GM12878 (cell line): ENCODE measurements at regions not wholly inside any gene's neighbourhood (a gene's known extent, or its start where the extent isn't known, plus 50 kb on each side); places are given as distances from the start of the nearest gene placed in this dataset.

ENCODE experiments used
- ATAC-seq: fragments of 200-7000 bp; cut with Tn5 transposase; 3 replicates; pipeline ENCODE4 v1.9.1; 2020; ENCODE audit warnings: mild to moderate bottlenecking, moderate library complexity
- BruUV-seq: library from RNA; stranded (reverse); fragments of 400-500 nt; replicated peaks from 2 replicates; lab custom pipeline; 2021; lab: Mats Ljungman, UMichigan
- CTCF ChIA-PET: fragments of 300-600 bp; sonication (Branson Sonifier 250); formaldehyde crosslinking; extraction: SDS; loops from one replicate; lab custom pipeline; 2021; ENCODE audit warnings: inconsistent platforms; lab: Yijun Ruan, JAX
- POLR2A ChIA-PET: fragments of 350-600 bp; formaldehyde crosslinking; extraction: SDS; loops from one replicate; lab custom pipeline; 2021; ENCODE audit warnings: inconsistent platforms; lab: Charles Lee
- RAD21 ChIA-PET: fragments of 300-600 bp; sonication (Branson Sonifier 250); formaldehyde crosslinking; loops from one replicate; lab custom pipeline; 2023; ENCODE audit warnings: antibody characterized with exemption; ENCODE audit not compliant: unreplicated experiment; lab: Charles Lee
- SMC1A ChIA-PET: fragments of 300-600 bp; sonication (Branson Sonifier 250); formaldehyde crosslinking; loops from one replicate; lab custom pipeline; 2023; ENCODE audit not compliant: unreplicated experiment, uncharacterized antibody; lab: Charles Lee
- DNase-seq: peaks from one replicate; pipeline ENCODE4 v3.0.0-alpha.2; 2011; ENCODE audit warnings: low read depth, low spot score
- FAIRE-seq: peaks from 3 replicates; lab custom pipeline; 2011; peaks lifted over from hg19 to GRCh38; lab: Jason Lieb, UNC
- H2AFZ ChIP-seq: 2 replicates; pipeline ENCODE4 v1.6.0; 2011; ENCODE audit warnings: low read depth, low read length, control low read depth; ENCODE audit not compliant: control insufficient read depth
- H3K27ac ChIP-seq: 2 replicates; pipeline ENCODE4 v1.5.1; 2011; ENCODE audit warnings: control low read depth; ENCODE audit not compliant: control insufficient read depth, insufficient read depth
- H3K27me3 ChIP-seq, 2 experiments: replicated peaks in 1 of 2; 2 replicates each; pipeline versions ENCODE4 v1.6.0 to v1.6.1; 2011; ENCODE audit warnings: low read length in 1 of 2; ENCODE audit not compliant: control insufficient read depth in 2 of 2, insufficient read depth in 2 of 2
- H3K36me3 ChIP-seq, 2 experiments: 2 replicates each; pipeline ENCODE4 v1.5.1; 2011; ENCODE audit warnings: low read length in 1 of 2; ENCODE audit not compliant: control insufficient read depth in 2 of 2, insufficient read depth in 2 of 2
- H3K4me1 ChIP-seq: 2 replicates; pipeline ENCODE4 v1.6.1; 2011; ENCODE audit warnings: mild to moderate bottlenecking, low read length, moderate library complexity, mixed read lengths; ENCODE audit not compliant: control insufficient read depth, insufficient read depth
- H3K4me2 ChIP-seq: 2 replicates; pipeline ENCODE4 v1.6.0; 2011; ENCODE audit warnings: control low read depth; ENCODE audit not compliant: control insufficient read depth, insufficient read depth
- H3K4me3 ChIP-seq: fragments of 200-600 bp; sonication (generic); 2 replicates; pipeline ENCODE4 v1.5.1; 2016
- H3K79me2 ChIP-seq: 2 replicates; pipeline ENCODE4 v1.6.0; 2011; ENCODE audit warnings: low read length; ENCODE audit not compliant: control insufficient read depth, insufficient read depth
- H3K9ac ChIP-seq: 2 replicates; pipeline ENCODE4 v1.8.0; 2011; ENCODE audit warnings: low read length, control low read depth, mixed read lengths; ENCODE audit not compliant: control insufficient read depth, insufficient read depth
- H3K9me3 ChIP-seq: replicated peaks from 3 replicates; pipeline ENCODE4 v1.5.1; 2011; ENCODE audit warnings: mild to moderate bottlenecking, low read length; ENCODE audit not compliant: control insufficient read depth, insufficient read depth
- H4K20me1 ChIP-seq: 2 replicates; pipeline ENCODE4 v1.6.0; 2011; ENCODE audit not compliant: control insufficient read depth, insufficient read depth
- BMI1 ChIP-seq: fragments of 450-650 bp; IDR thresholded peaks from 2 replicates; pipeline ENCODE4 v1.6.1; 2016; ENCODE audit warnings: mild to moderate bottlenecking, moderate library complexity, borderline replicate concordance
- CHD2 ChIP-seq: IDR thresholded peaks from 2 replicates; pipeline ENCODE4 v1.6.1; 2011; ENCODE audit warnings: low read depth, low read length, improper control_type of control experiment, borderline replicate concordance
- IKZF2 ChIP-seq, 2 experiments: fragments of 450-650 bp; IDR thresholded peaks; 2 replicates each; pipeline ENCODE4 v1.6.1; 2017; ENCODE audit warnings: mild to moderate bottlenecking in 2 of 2, moderate library complexity in 2 of 2
- MTA3 ChIP-seq: IDR thresholded peaks from 2 replicates; pipeline ENCODE4 v1.6.1; 2012; ENCODE audit warnings: low read length, inconsistent platforms, borderline replicate concordance
- MYC ChIP-seq: IDR thresholded peaks from 2 replicates; pipeline ENCODE4 v1.6.1; 2011; ENCODE audit warnings: mild to moderate bottlenecking, low read length, moderate library complexity, inconsistent platforms; ENCODE audit not compliant: insufficient read depth, insufficient replicate concordance, insufficient read length, severe bottlenecking
- RB1 ChIP-seq: fragments of 450-650 bp; formaldehyde crosslinking; IDR thresholded peaks from 2 replicates; pipeline ENCODE4 v1.6.1; 2017; ENCODE audit warnings: mild to moderate bottlenecking, borderline replicate concordance
- SREBF2 ChIP-seq: IDR thresholded peaks from 2 replicates; pipeline ENCODE4 v1.6.1; 2012; ENCODE audit warnings: mild to moderate bottlenecking, low read length
- STAT3 ChIP-seq: IDR thresholded peaks from 2 replicates; pipeline ENCODE4 v1.6.1; 2011; ENCODE audit warnings: low read depth, low read length, improper control_type of control experiment
- TBL1XR1 ChIP-seq: IDR thresholded peaks from 2 replicates; pipeline ENCODE4 v1.6.1; 2012; ENCODE audit warnings: low read depth, low read length, improper control_type of control experiment
- ZZZ3 ChIP-seq: IDR thresholded peaks from 2 replicates; pipeline ENCODE4 v1.6.1; 2011; ENCODE audit warnings: low read depth; ENCODE audit not compliant: control insufficient read depth, insufficient read length
- WGBS: methylation state at CpG from one replicate; pipeline ENCODE4 v1.1.6; 2016; ENCODE audit warnings: low lambda C conversion rate; ENCODE audit not compliant: insufficient replicate concordance, insufficient coverage; ENCODE audit errors: missing lambda C conversion rate; 5-methylcytosine and 5-hydroxymethylcytosine counted together
- in situ Hi-C: fragments of 300-500 bp; cut with MboI; formaldehyde crosslinking; loops from 9 replicates; pipeline ENCODE4 v1.14.3; 2018; ENCODE audit warnings: mixed read lengths
- intact Hi-C: fragments of 100-400 bp; cut with micrococcal nuclease; formaldehyde crosslinking; loops from one replicate; pipeline ENCODE4 v1.14.2; 2022; ENCODE audit not compliant: unreplicated experiment
- TF ChIP-seq, protein P1 (sequence below): IDR thresholded peaks from 2 replicates; pipeline ENCODE4 v1.6.1; 2012; ENCODE audit warnings: mild to moderate bottlenecking, low read depth, low read length

DNA sequence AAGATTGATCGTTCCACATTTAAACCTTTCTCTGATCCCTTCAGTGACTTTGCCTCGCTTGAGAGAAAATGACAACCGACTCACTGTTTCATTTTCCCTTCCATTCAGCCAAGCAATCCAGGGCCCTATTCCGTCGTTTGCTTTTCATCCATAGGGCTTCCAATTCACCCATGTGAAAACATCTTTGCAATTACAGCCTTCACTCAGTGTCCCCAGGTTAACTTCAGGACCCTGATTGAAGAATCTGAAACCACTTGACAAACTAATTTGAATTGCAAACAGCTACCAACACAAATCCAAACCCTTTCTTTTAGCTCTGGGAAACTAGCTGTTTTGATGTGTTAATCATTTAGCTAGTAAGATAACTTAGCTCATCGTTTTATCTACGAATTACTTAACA is 120.2 kb upstream of the FAM9C start:
- TF ChIP-seq IKZF2 (IDR thresholded peaks at IDR 0.05): no peak
- TF ChIP-seq, protein P1, sequence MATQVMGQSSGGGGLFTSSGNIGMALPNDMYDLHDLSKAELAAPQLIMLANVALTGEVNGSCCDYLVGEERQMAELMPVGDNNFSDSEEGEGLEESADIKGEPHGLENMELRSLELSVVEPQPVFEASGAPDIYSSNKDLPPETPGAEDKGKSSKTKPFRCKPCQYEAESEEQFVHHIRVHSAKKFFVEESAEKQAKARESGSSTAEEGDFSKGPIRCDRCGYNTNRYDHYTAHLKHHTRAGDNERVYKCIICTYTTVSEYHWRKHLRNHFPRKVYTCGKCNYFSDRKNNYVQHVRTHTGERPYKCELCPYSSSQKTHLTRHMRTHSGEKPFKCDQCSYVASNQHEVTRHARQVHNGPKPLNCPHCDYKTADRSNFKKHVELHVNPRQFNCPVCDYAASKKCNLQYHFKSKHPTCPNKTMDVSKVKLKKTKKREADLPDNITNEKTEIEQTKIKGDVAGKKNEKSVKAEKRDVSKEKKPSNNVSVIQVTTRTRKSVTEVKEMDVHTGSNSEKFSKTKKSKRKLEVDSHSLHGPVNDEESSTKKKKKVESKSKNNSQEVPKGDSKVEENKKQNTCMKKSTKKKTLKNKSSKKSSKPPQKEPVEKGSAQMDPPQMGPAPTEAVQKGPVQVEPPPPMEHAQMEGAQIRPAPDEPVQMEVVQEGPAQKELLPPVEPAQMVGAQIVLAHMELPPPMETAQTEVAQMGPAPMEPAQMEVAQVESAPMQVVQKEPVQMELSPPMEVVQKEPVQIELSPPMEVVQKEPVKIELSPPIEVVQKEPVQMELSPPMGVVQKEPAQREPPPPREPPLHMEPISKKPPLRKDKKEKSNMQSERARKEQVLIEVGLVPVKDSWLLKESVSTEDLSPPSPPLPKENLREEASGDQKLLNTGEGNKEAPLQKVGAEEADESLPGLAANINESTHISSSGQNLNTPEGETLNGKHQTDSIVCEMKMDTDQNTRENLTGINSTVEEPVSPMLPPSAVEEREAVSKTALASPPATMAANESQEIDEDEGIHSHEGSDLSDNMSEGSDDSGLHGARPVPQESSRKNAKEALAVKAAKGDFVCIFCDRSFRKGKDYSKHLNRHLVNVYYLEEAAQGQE: no peak
- TF ChIP-seq BMI1: no peak
- TF ChIP-seq STAT3: no peak
- no peak for TF ChIP-seq ZZZ3
- no peak for TF ChIP-seq MYC
- no peak for TF ChIP-seq SREBF2
- TF ChIP-seq CHD2: no peak
- TF ChIP-seq MTA3: no peak
- TF ChIP-seq RB1: no peak
- TF ChIP-seq TBL1XR1: no peak
- DNase-seq (no peak), FAIRE-seq (no peak), ATAC-seq (no peak)
- peaks cover 8% of the 10 kb centered on the region for H3K4me1 ChIP-seq
- intact Hi-C loops (loop anchor here (5.0 to 10.0 kb wide), 2 partner anchors 72 to 160 kb away; no protein-coding TSS in a partner anchor), in situ Hi-C loops (no loop called here)
- no peak overlapping the region for H3K4me3 ChIP-seq
- H3K4me2 ChIP-seq: no peak overlapping the region
- no peaks in the 10 kb centered on the region for H3K36me3 ChIP-seq
- ChIA-PET POLR2A (interaction anchor here (0.6 kb wide), 1 partner anchor 17 kb away, joined by 3 read pairs; no protein-coding TSS in a partner anchor), SMC1A (interaction anchor here (0.7 to 2.4 kb wide), 10 partner anchors 10 to 892 kb away, joined by 3 to 10 read pairs (median 4); no protein-coding TSS in a partner anchor), RAD21 (interaction anchor here (0.7 to 1.8 kb wide), 12 partner anchors 67 to 323 kb away, joined by 3 to 8 read pairs (median 3); no protein-coding TSS in a partner anchor), CTCF (interaction anchor here (0.7 to 1.7 kb wide), 4 partner anchors 9 to 218 kb away, joined by 3 to 5 read pairs (median 4); no protein-coding TSS in a partner anchor)
- no TSS peak for BruUV-seq
- no peak overlapping the region for H3K9ac ChIP-seq
- H3K79me2 ChIP-seq: no peaks in the 10 kb centered on the region
- no peak overlapping the region for H3K27ac ChIP-seq
- WGBS: 43% methylated on average over 7 of the region's 7 CpGs
- H2AFZ ChIP-seq: no peak overlapping the region
- no peaks in the 10 kb centered on the region for H4K20me1 ChIP-seq
- no peaks in the 10 kb centered on the region for H3K27me3 ChIP-seq
- peaks cover 2% of the 10 kb centered on the region; the same call in 1 of the 3 replicates for H3K9me3 ChIP-seq
